ENCODE measurements at regions not wholly inside any gene's neighbourhood (a gene's known extent, or its start where the extent isn't known, plus 50 kb on each side); places are given as distances from the start of the nearest gene placed in this dataset.

GRCh38 chr10:44030132-44030531 is 354.8 kb downstream of the CXCL12 start:
- no peak for DNase-seq (ENCODE audit: low spot score)
- in situ Hi-C loops (cut with HindIII; ENCODE audit: low sequenced_read_pairs) = no loop called here

GRCh38 chr10:44028384-44029137 is 356.3 kb downstream of the CXCL12 start:
- in situ Hi-C loops (cut with HindIII; ENCODE audit: low sequenced_read_pairs) = no loop called here
- DNase-seq (ENCODE audit: low spot score) = no peak

GRCh38 chr10:44024356-44025116 is 360.4 kb downstream of the CXCL12 start:
- DNase-seq (ENCODE audit: low spot score) = no peak
- in situ Hi-C loops (cut with HindIII; ENCODE audit: low sequenced_read_pairs) = no loop called here

GRCh38 chr10:44023517-44023916 is 361.4 kb downstream of the CXCL12 start:
- in situ Hi-C loops (cut with HindIII; ENCODE audit: low sequenced_read_pairs) = no loop called here
- DNase-seq (ENCODE audit: low spot score) = no peak

- in situ Hi-C loops (cut with HindIII; ENCODE audit: low sequenced_read_pairs) = no loop called here
- DNase-seq (ENCODE audit: low spot score) = no peak
These were observed 362.7 kb downstream of the CXCL12 start for GRCh38 chr10:44022203-44022602.

- no peak for DNase-seq (ENCODE audit: low spot score)
- in situ Hi-C loops (cut with HindIII; ENCODE audit: low sequenced_read_pairs) = no loop called here
These were observed 364.4 kb downstream of the CXCL12 start for GRCh38 chr10:44020322-44021111.

- in situ Hi-C loops (cut with HindIII; ENCODE audit: low sequenced_read_pairs) = no loop called here
- DNase-seq (ENCODE audit: low spot score) = no peak
These were observed 367.3 kb downstream of the CXCL12 start for GRCh38 chr10:44017483-44018145.

GRCh38 chr10:44016589-44017482 is 368.1 kb downstream of the CXCL12 start:
- in situ Hi-C loops (cut with HindIII; ENCODE audit: low sequenced_read_pairs) = no loop called here
- DNase-seq (ENCODE audit: low spot score) = no peak

- in situ Hi-C loops (cut with HindIII; ENCODE audit: low sequenced_read_pairs) = no loop called here
- DNase-seq (ENCODE audit: low spot score) = no peak
These were observed 367.2 kb upstream of the ZNF32 start for GRCh38 chr10:44015702-44016500.

GRCh38 chr10:44014644-44015250 is 366.1 kb upstream of the ZNF32 start:
- in situ Hi-C loops (cut with HindIII; ENCODE audit: low sequenced_read_pairs) = no loop called here
- DNase-seq (ENCODE audit: low spot score) = no peak

GRCh38 chr10:44013981-44014380 is 365.3 kb upstream of the ZNF32 start:
- in situ Hi-C loops (cut with HindIII; ENCODE audit: low sequenced_read_pairs) = no loop called here
- no peak for DNase-seq (ENCODE audit: low spot score)

GRCh38 chr10:44012921-44013320 is 364.2 kb upstream of the ZNF32 start:
- in situ Hi-C loops (cut with HindIII; ENCODE audit: low sequenced_read_pairs) = no loop called here
- DNase-seq (ENCODE audit: low spot score) = no peak

- peak; percentile 13 for DNase-seq (ENCODE audit: low spot score)
- in situ Hi-C loops (cut with HindIII; ENCODE audit: low sequenced_read_pairs) = no loop called here
These were observed 362.9 kb upstream of the ZNF32 start for GRCh38 chr10:44011603-44011981.

- peak; percentile 76 for DNase-seq (ENCODE audit: low spot score)
- in situ Hi-C loops (cut with HindIII; ENCODE audit: low sequenced_read_pairs) = no loop called here
These were observed 362.4 kb upstream of the ZNF32 start for GRCh38 chr10:44010873-44011602.

- DNase-seq (ENCODE audit: low spot score) = no peak
- in situ Hi-C loops (cut with HindIII; ENCODE audit: low sequenced_read_pairs) = no loop called here
These were observed 361.4 kb upstream of the ZNF32 start for GRCh38 chr10:44009891-44010632.

Measured in G401 (cell line).